Pancreas (tissue), 10 donors: ENCODE measurements at regions not wholly inside any gene's neighbourhood (a gene's known extent, or its start where the extent isn't known, plus 50 kb on each side); places are given as distances from the start of the nearest gene placed in this dataset.

Source experiments
- ATAC-seq, 4 donors: fragments of 200-7000 bp; cut with Tn5 transposase; one replicate each; pipeline versions ENCODE4 v1.8.0 to v1.9.1; 2020; ENCODE audit warnings: mild to moderate bottlenecking in 4 of 4, moderate library complexity in 4 of 4
- DNase-seq, 6 donors: peaks; one replicate each; pipeline ENCODE4 v3.0.0-alpha.2; 2020
- FAIRE-seq: peaks from 2 replicates; lab custom pipeline; 2012; peaks lifted over from hg19 to GRCh38; lab: Jason Lieb, UNC
- H3K27ac ChIP-seq, 4 donors: fragments of 200-600 bp; sonication (generic); 1 replicate in 3 of 4; 2 replicates in 1 of 4; pipeline versions ENCODE4 v1.5.0 to v1.8.0; 2020
- H3K27me3 ChIP-seq, 4 donors: fragments of 200-600 bp; one replicate each; pipeline ENCODE4 v1.8.0; 2021
- H3K36me3 ChIP-seq, 3 donors: fragments of 200-600 bp; sonication (generic) in 1 of 3; one replicate each; pipeline versions ENCODE4 v1.5.0 to v1.8.0; 2020 to 2021
- H3K4me1 ChIP-seq, 3 donors: fragments of 200-600 bp; one replicate each; pipeline ENCODE4 v1.8.0; 2021
- H3K4me3 ChIP-seq, 4 donors: fragments of 200-600 bp; sonication (generic) in 2 of 4; one replicate each; pipeline versions ENCODE4 v1.5.0 to v1.8.0; 2020 to 2021
- H3K9me3 ChIP-seq, 4 donors: fragments of 200-600 bp; one replicate each; pipeline ENCODE4 v1.8.0; 2021
- WGBS, 2 donors: extraction: QIAGEN DNeasy Blood & Tissue Kit; methylation state at CpG; one replicate each; pipeline ENCODE4 v1.1.7; 2013; 5-methylcytosine and 5-hydroxymethylcytosine counted together
- intact Hi-C, 3 donors: fragments of 100-400 bp; cut with DNase I; formaldehyde crosslinking; loops; one replicate each; pipeline versions ENCODE4 v1.11.1 to v1.14.2; 2022
- TF ChIP-seq, protein P1 (sequence below), 4 donors: fragments of 200-600 bp; sonication (generic) in 3 of 4; IDR thresholded peaks; one replicate each; pipeline versions ENCODE4 v1.5.0 to v1.8.0; 2021; ENCODE audit warnings: antibody characterized with exemption in 4 of 4
- donor health status: healthy with polysubstance abuse.
- donor health status: DM: no; HTN: no; CAD: no; lungs with moderate emphysema.
- donor health status: DM: no; HTN: no; CAD: no.
- donor health status: control.
- donor health status: control.
- donor health status: Bipolar disorder and iron deficiency.
- donor health status: DM: yes; HTN: yes; CAD: no.
- donor health status: DM: no; HTN: no; CAD: no.
- donor health status: DM: no; HTN: no; CAD: no.
- donor health status: DM: yes; HTN: yes; CAD: no.

GRCh38 chr6:23173234-23173633 is 603.9 kb downstream of the HDGFL1 start:
- WGBS, 2 donors = 48 to 68% methylated on average over 3 of the region's 3 CpGs

GRCh38 chr6:23174781-23175361 is 605.5 kb downstream of the HDGFL1 start:
- ATAC-seq = no peak

More at GRCh38 chr6:23173234-23173633, 603.9 kb downstream of the HDGFL1 start:
- no peaks in the 10 kb centered on the region for H3K27me3 ChIP-seq
- no peaks in the 10 kb centered on the region for H3K4me1 ChIP-seq
- H3K36me3 ChIP-seq = no peaks in the 10 kb centered on the region
- H3K9me3 ChIP-seq = no peaks in the 10 kb centered on the region
- ATAC-seq (no peak), DNase-seq (no peak), FAIRE-seq (no peak)
- TF ChIP-seq, protein P1, sequence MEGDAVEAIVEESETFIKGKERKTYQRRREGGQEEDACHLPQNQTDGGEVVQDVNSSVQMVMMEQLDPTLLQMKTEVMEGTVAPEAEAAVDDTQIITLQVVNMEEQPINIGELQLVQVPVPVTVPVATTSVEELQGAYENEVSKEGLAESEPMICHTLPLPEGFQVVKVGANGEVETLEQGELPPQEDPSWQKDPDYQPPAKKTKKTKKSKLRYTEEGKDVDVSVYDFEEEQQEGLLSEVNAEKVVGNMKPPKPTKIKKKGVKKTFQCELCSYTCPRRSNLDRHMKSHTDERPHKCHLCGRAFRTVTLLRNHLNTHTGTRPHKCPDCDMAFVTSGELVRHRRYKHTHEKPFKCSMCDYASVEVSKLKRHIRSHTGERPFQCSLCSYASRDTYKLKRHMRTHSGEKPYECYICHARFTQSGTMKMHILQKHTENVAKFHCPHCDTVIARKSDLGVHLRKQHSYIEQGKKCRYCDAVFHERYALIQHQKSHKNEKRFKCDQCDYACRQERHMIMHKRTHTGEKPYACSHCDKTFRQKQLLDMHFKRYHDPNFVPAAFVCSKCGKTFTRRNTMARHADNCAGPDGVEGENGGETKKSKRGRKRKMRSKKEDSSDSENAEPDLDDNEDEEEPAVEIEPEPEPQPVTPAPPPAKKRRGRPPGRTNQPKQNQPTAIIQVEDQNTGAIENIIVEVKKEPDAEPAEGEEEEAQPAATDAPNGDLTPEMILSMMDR (IDR thresholded peaks at IDR 0.05) = no peak
- H3K27ac ChIP-seq = no peak overlapping the region
- no peak overlapping the region for H3K4me3 ChIP-seq
- intact Hi-C loops = no loop called here

GRCh38 chr6:23175391-23175790 is 606.0 kb downstream of the HDGFL1 start:
- H3K36me3 ChIP-seq = no peaks in the 10 kb centered on the region
- H3K4me3 ChIP-seq = no peak overlapping the region
- ATAC-seq (no peak), DNase-seq (no peak), FAIRE-seq (no peak)
- TF ChIP-seq, protein P1 (IDR thresholded peaks at IDR 0.05) = no peak
- no peaks in the 10 kb centered on the region for H3K27me3 ChIP-seq
- intact Hi-C loops = no loop called here
- no peaks in the 10 kb centered on the region for H3K9me3 ChIP-seq
- WGBS, 2 donors = 32 to 47% methylated on average over 2 of the region's 2 CpGs
- no peaks in the 10 kb centered on the region for H3K4me1 ChIP-seq
- no peak overlapping the region for H3K27ac ChIP-seq

More at GRCh38 chr6:23174781-23175361, 605.5 kb downstream of the HDGFL1 start:
- Histone ChIP-seq H3K4me1 (no peaks in the 10 kb centered on the region), H3K27me3 (no peaks in the 10 kb centered on the region), H3K4me3 (no peak overlapping the region), H3K9me3 (no peaks in the 10 kb centered on the region), H3K36me3 (no peaks in the 10 kb centered on the region), H3K27ac (no peak overlapping the region)
- FAIRE-seq (no peak), DNase-seq (no peak)
- TF ChIP-seq, protein P1 (IDR thresholded peaks at IDR 0.05) = no peak
- intact Hi-C loops = no loop called here
- WGBS, 2 donors = 67 to 86% methylated on average over 7 of the region's 7 CpGs

DNA sequence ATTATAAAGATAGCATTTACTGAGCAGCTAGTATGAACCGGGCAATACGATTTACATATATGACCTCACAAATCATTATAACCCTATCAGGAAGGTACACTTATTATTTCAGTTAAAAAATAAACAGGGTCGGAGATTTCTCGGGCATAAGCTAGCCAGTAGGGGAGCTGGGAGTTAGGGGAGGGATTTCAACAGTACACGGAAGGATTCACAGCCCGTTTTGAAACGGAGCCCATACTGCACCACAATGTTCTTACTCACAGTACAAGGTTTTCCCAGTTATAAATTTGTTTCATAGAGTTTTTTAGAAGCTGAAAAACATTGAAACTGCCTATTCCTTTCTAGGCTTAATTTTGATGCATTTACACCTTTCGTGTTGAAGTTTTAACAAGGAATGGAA is 607.1 kb downstream of the HDGFL1 start:
- Histone ChIP-seq H3K36me3 (no peaks in the 10 kb centered on the region), H3K27me3 (no peaks in the 10 kb centered on the region), H3K27ac (no peak overlapping the region), H3K9me3 (no peaks in the 10 kb centered on the region), H3K4me1 (no peaks in the 10 kb centered on the region), H3K4me3 (no peak overlapping the region)
- intact Hi-C loops = no loop called here
- FAIRE-seq (no peak), ATAC-seq (no peak), DNase-seq (no peak)
- WGBS, 2 donors = 75 to 88% methylated on average over 8 of the region's 8 CpGs
- TF ChIP-seq, protein P1 (IDR thresholded peaks at IDR 0.05) = no peak

DNA sequence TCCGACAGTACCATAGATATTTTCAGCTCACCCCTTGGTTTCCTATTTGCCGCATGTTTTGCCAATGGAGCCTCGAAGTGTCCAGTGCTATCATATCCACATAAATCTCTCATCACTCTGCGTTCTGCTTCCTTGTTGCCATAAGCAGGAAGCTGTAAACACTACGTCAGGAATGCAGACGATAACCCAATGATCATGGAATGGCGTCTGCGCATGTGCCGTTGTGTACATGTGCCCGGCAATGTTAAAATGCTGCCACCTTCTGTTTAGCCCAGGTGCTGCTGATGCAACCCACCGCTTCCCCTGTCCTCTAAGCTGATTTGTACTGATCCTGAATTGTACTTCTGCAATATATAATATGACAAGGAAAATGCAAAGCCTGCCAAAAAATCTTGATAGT is 607.5 kb downstream of the HDGFL1 start:
- no peaks in the 10 kb centered on the region for H3K9me3 ChIP-seq
- 74 to 86% methylated on average over 11 of the region's 11 CpGs for WGBS, 2 donors
- TF ChIP-seq, protein P1 (IDR thresholded peaks at IDR 0.05) = no peak
- FAIRE-seq (no peak), ATAC-seq (no peak), DNase-seq (no peak)
- no peak overlapping the region for H3K4me3 ChIP-seq
- intact Hi-C loops = no loop called here
- no peaks in the 10 kb centered on the region for H3K4me1 ChIP-seq
- H3K36me3 ChIP-seq = no peaks in the 10 kb centered on the region
- no peak overlapping the region for H3K27ac ChIP-seq
- no peaks in the 10 kb centered on the region for H3K27me3 ChIP-seq
